ENCODE measurements at regions not wholly inside any gene's neighbourhood (a gene's known extent, or its start where the extent isn't known, plus 50 kb on each side); places are given as distances from the start of the nearest gene placed in this dataset.

DNA sequence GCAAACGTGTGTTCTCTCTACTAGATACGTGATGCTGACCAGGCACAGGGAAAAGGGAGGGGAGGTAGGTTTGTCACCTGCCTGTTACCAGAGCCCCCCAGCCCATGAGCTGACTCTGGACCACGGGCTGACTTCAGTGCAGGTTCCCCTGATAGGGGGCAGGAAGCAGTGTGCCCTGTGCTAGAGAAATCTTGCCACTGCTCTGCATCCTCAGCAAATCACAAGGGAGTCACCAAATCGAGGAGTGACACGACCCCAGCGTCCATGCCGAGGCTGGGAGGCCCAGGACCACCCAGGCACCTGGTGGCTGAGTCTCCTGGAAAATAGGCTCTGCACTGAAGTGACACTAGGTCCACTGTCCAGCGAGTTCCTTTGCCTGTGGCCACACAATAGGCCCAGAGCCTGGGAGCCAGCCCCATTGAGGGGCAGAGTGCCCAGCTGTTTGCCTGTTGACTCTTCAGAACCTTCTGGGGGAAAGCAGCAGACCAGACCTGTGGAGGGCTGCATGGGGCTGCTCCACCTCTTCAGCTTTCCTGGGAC, 99.3 kb downstream of the CTTN start:
- WGBS, 3 donors, result 57 to 69% (median 61%) methylated on average over 8 of the region's 8 CpGs
- no peak for TF ChIP-seq CTCF (IDR thresholded peaks at IDR 0.05)
- H3K27me3 ChIP-seq (ENCODE audit: insufficient read depth in 3 of 3, low read length in 2 of 3), result no peaks in the 10 kb centered on the region
- DNase-seq, result peak in 1 of 2 donors; percentile 28
- no peak overlapping the region for H3K4me3 ChIP-seq
- no peaks in the 10 kb centered on the region for H3K4me1 ChIP-seq
- H3K27ac ChIP-seq, result no peak overlapping the region
- H3K9me3 ChIP-seq, result no peaks in the 10 kb centered on the region
- ATAC-seq, result no peak
- intact Hi-C loops (cut with DNase I), result no loop called here
- no peaks in the 10 kb centered on the region for H3K36me3 ChIP-seq (ENCODE audit: insufficient read depth in 1 of 2, low read depth in 1 of 2)

DNA sequence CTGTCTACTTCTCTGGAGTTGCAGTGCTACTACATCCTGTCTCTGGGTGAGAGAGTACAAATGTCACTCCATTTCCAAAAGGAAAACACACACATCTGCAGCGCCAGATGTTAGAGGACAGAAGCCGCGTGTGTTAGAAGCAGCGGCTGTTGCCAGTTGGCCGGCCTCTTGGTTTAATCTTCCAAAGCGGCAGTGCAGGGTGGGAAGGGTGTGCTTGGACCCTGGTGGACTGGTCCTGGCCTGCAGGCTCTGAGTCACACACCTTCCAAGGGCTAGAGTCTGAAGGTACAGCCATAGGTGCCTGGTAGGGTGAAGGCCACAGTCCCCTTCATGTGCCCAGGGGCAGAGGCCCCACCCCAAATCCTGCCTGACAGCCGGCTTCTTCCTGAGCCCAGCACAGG, 99.8 kb downstream of the CTTN start:
- no peaks in the 10 kb centered on the region for H3K4me1 ChIP-seq
- H3K27me3 ChIP-seq (ENCODE audit: insufficient read depth in 3 of 3, low read length in 2 of 3), result peaks cover 0 to under 1% (median 0%) of the 10 kb centered on the region in 3 donors
- no peaks in the 10 kb centered on the region for H3K36me3 ChIP-seq (ENCODE audit: insufficient read depth in 1 of 2, low read depth in 1 of 2)
- ATAC-seq (no peak), DNase-seq (peak in 1 of 2 donors; percentile 42)
- intact Hi-C loops (cut with DNase I), result no loop called here
- 50 to 70% (median 61%) methylated on average over 7 of the region's 7 CpGs for WGBS, 3 donors
- no peaks in the 10 kb centered on the region for H3K9me3 ChIP-seq
- H3K27ac ChIP-seq, result no peak overlapping the region
- TF ChIP-seq CTCF (IDR thresholded peaks at IDR 0.05), result no peak
- H3K4me3 ChIP-seq, result no peak overlapping the region

DNA sequence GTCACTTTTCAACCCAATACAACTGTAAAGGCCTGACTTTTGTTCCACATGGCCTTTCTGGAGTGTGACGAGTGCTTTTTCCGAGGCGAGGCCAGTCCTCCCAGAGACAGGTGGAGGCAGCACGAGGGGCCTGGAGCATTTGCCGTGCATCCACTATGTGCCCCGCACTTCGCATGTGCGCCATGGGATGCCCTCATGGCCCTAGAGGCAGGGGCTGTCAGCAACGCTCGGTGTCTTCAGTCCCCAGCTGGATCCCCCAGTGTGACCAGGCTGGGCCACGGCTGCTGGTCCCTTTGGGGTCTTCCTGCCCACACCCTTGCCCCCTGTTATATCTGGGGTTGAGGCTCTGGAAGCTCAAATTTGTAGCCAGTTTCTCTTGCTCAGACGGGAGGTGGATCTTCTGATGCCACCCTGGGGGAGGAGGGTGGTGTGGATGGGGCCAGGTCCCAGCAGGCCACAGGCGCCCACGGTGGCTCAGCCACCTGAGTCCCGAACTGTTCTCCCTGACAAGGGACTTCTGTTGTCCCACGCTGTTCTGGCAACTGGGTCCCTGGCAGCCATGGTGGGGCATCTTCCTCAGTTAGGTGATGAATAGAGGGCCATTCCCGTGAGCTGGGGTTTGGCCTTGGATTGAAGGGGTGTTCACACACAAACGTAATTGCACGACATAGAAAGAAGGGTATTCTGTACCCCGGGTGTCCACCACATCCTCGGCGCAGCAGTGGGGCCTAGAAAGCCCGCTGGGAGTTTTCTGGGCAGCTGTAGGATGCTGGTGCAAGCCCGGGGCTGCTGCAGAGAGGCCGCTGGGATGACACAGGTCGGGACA, 100.9 kb downstream of the CTTN start:
- Histone ChIP-seq H3K9me3 (no peaks in the 10 kb centered on the region), H3K27ac (no peak overlapping the region), H3K4me1 (no peaks in the 10 kb centered on the region), H3K27me3 (ENCODE audit: insufficient read depth in 3 of 3, low read length in 2 of 3) (peaks cover 0 to 5% (median 0%) of the 10 kb centered on the region in 3 donors), H3K4me3 (no peak overlapping the region), H3K36me3 (ENCODE audit: insufficient read depth in 1 of 2, low read depth in 1 of 2) (no peaks in the 10 kb centered on the region)
- whole genome bisulfite sequencing, 3 donors, result 94 to 95% (median 94%) methylated on average over 26 of the region's 26 CpGs
- intact Hi-C loops (cut with DNase I), result no loop called here
- no peak for TF ChIP-seq CTCF (IDR thresholded peaks at IDR 0.05)
- ATAC-seq (no peak), DNase-seq (peak in 1 of 2 donors; percentile 39)

- intact Hi-C loops (cut with DNase I), result no loop called here
- no peak for TF ChIP-seq CTCF (IDR thresholded peaks at IDR 0.05)
- peak in 1 of 2 donors; percentile 38 for DNase-seq
These were observed 101.9 kb downstream of the CTTN start for GRCh38 chr11:70500076-70500847.

More at GRCh38 chr11:70500076-70500847, 101.9 kb downstream of the CTTN start:
- 88 to 92% (median 90%) methylated on average over 24 to 25 of the region's 25 CpGs for WGBS, 3 donors
- H3K27ac ChIP-seq, result no peak overlapping the region
- H3K27me3 ChIP-seq (ENCODE audit: insufficient read depth in 3 of 3, low read length in 2 of 3), result peaks cover 0 to 5% (median 1%) of the 10 kb centered on the region in 3 donors
- ATAC-seq, result no peak
- no peaks in the 10 kb centered on the region for H3K36me3 ChIP-seq (ENCODE audit: insufficient read depth in 1 of 2, low read depth in 1 of 2)
- H3K4me1 ChIP-seq, result no peaks in the 10 kb centered on the region
- no peaks in the 10 kb centered on the region for H3K9me3 ChIP-seq
- no peak overlapping the region for H3K4me3 ChIP-seq
